GM12864 (cell line): ENCODE measurements at regions not wholly inside any gene's neighbourhood (a gene's known extent, or its start where the extent isn't known, plus 50 kb on each side); places are given as distances from the start of the nearest gene placed in this dataset.

Experiments
- DNase-seq: peaks from one replicate; pipeline ENCODE4 v3.0.0-alpha.2; 2011; ENCODE audit warnings: low read depth
- H3K4me3 ChIP-seq: 2 replicates; pipeline ENCODE4 v1.5.1; 2011; ENCODE audit warnings: mild to moderate bottlenecking, low read depth, low read length, control low read depth
- CTCF ChIP-seq: IDR thresholded peaks from 2 replicates; pipeline ENCODE4 v1.5.1; 2011; ENCODE audit warnings: low read depth, mild to moderate bottlenecking, moderate library complexity, low read length, control low read depth, inconsistent platforms; ENCODE audit errors: missing control alignments

GRCh38 chr21:35952651-35953340, 107.5 kb downstream of the SETD4 start:
- no peak overlapping the region for H3K4me3 ChIP-seq
- TF ChIP-seq CTCF, result no peak
- no peak for DNase-seq

- DNase-seq, result no peak
- H3K4me3 ChIP-seq, result no peak overlapping the region
- TF ChIP-seq CTCF, result no peak
Measured at GRCh38 chr21:35948982-35949381, 111.3 kb downstream of the SETD4 start.

- TF ChIP-seq CTCF, result no peak
- DNase-seq, result no peak
- H3K4me3 ChIP-seq, result no peak overlapping the region
Measured at GRCh38 chr21:35945089-35945671, 115.1 kb downstream of the SETD4 start.

- TF ChIP-seq CTCF, result no peak
- no peak overlapping the region for H3K4me3 ChIP-seq
- no peak for DNase-seq
Measured at GRCh38 chr21:35943752-35944151, 116.6 kb downstream of the SETD4 start.

- no peak for TF ChIP-seq CTCF
- DNase-seq, result no peak
- H3K4me3 ChIP-seq, result no peak overlapping the region
Measured at GRCh38 chr21:35942211-35943144, 117.8 kb downstream of the SETD4 start.

GRCh38 chr21:35940074-35940927, 120.0 kb downstream of the SETD4 start:
- TF ChIP-seq CTCF, result peak; percentile 33
- DNase-seq, result no peak
- H3K4me3 ChIP-seq, result no peak overlapping the region
